Panc1 (cell line): ENCODE measurements at regions not wholly inside any gene's neighbourhood (a gene's known extent, or its start where the extent isn't known, plus 50 kb on each side); places are given as distances from the start of the nearest gene placed in this dataset.

Experiments used
- ATAC-seq: fragments of 200-7000 bp; cut with Tn5 transposase; 2 replicates; pipeline ENCODE4 v1.9.1; 2020; ENCODE audit warnings: mild to moderate bottlenecking, moderate library complexity
- BruUV-seq: library from RNA; stranded (reverse); fragments of 400-500 nt; replicated peaks from 2 replicates; lab custom pipeline; 2021; lab: Mats Ljungman, UMichigan
- CTCF ChIA-PET: fragments of 300-600 bp; sonication (Branson Sonifier 250); formaldehyde crosslinking; loops from one replicate; lab custom pipeline; 2022; ENCODE audit warnings: antibody characterized with exemption; lab: Charles Lee
- POLR2A ChIA-PET: fragments of 300-600 bp; sonication (Branson Sonifier 250); formaldehyde crosslinking; loops from one replicate; lab custom pipeline; 2022; ENCODE audit warnings: antibody characterized with exemption; lab: Charles Lee
- DNase-seq: peaks from one replicate; pipeline ENCODE4 v3.0.0-alpha.2; 2010; ENCODE audit warnings: low read depth, low spot score
- H3K27ac ChIP-seq: 2 replicates; pipeline ENCODE4 v1.5.1; 2011; ENCODE audit warnings: mild to moderate bottlenecking, low read length, inconsistent platforms
- H3K27me3 ChIP-seq: fragments of 200-500 bp; sonication (Bioruptor generic); 2 replicates; pipeline ENCODE4 v1.6.0; 2014; ENCODE audit warnings: low read length, inconsistent platforms; ENCODE audit not compliant: control insufficient read depth, insufficient read depth
- H3K36me3 ChIP-seq: fragments of 200-500 bp; sonication (Bioruptor generic); 2 replicates; pipeline ENCODE4 v1.5.1; 2014; ENCODE audit warnings: inconsistent platforms, mild to moderate bottlenecking, low read length, moderate library complexity; ENCODE audit not compliant: control insufficient read depth, insufficient read depth
- H3K4me1 ChIP-seq: 2 replicates; pipeline ENCODE4 v1.5.1; 2011; ENCODE audit warnings: inconsistent platforms, mild to moderate bottlenecking, low read length, moderate library complexity; ENCODE audit not compliant: control insufficient read depth, insufficient read depth
- H3K4me3 ChIP-seq, 2 experiments: 2 replicates each; pipeline ENCODE4 v1.5.1; 2011 to 2012; ENCODE audit warnings: low read depth in 2 of 2, low read length in 2 of 2, mild to moderate bottlenecking in 2 of 2, inconsistent platforms in 1 of 2, moderate library complexity in 1 of 2
- H3K9me3 ChIP-seq: fragments of 200-500 bp; sonication (Bioruptor generic); 2 replicates; pipeline ENCODE4 v1.5.1; 2014; ENCODE audit warnings: low read depth, mild to moderate bottlenecking, inconsistent platforms, low read length, moderate library complexity; ENCODE audit not compliant: control insufficient read depth, insufficient read depth
- POLR2AphosphoS5 ChIP-seq: IDR thresholded peaks from 2 replicates; pipeline ENCODE4 v1.6.1; 2012; ENCODE audit warnings: mild to moderate bottlenecking, low read depth, low read length, moderate library complexity
- SIN3A ChIP-seq: IDR thresholded peaks from 2 replicates; pipeline ENCODE4 v1.6.1; 2012; ENCODE audit warnings: low read depth, mild to moderate bottlenecking, low read length, moderate library complexity, borderline replicate concordance; ENCODE audit not compliant: insufficient read depth
- TCF7L2 ChIP-seq: IDR thresholded peaks from 2 replicates; pipeline ENCODE4 v1.6.1; 2011; ENCODE audit warnings: mild to moderate bottlenecking, low read depth, low read length, inconsistent platforms
- in situ Hi-C: cut with HindIII; loops from 2 replicates; pipeline ENCODE4 v1.10.0; 2016; ENCODE audit warnings: low sequenced_read_pairs, low pct_unique_long_range_greater_than_20kb
- intact Hi-C: fragments of 100-400 bp; cut with micrococcal nuclease; formaldehyde crosslinking; loops from one replicate; pipeline ENCODE4 v1.10.0; 2022; ENCODE audit not compliant: unreplicated experiment
- TF ChIP-seq, protein P1 (sequence below), 2 experiments: IDR thresholded peaks; 2 replicates each; pipeline ENCODE4 v1.6.1; 2011 to 2012; ENCODE audit warnings: low read depth in 2 of 2, control low read depth in 1 of 2, low read length in 1 of 2, mild to moderate bottlenecking in 1 of 2, moderate library complexity in 1 of 2; ENCODE audit not compliant: insufficient read depth in 1 of 2
- TF ChIP-seq, protein P2 (sequence below): fragments of 450-650 bp; IDR thresholded peaks from 2 replicates; pipeline ENCODE4 v1.5.1; 2017; ENCODE audit warnings: mild to moderate bottlenecking

DNA sequence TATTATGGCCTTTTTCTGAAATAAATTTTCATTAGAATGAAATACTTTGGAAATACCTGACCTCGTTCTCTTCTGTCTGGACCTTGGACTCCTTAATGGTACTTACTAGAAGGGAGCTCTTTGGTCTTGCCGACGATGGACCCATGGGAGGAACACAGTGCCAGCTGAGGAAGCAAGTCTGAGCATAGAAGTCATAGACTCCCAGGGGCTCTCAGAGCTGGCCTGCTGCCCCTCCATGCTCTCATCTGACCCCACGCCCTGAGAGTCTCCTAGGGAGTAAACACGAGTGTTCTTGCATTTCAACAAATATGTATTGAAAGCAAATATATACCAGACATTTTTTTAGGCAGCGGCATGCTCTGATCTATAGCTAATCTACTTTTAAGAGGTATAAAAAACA lies 87.8 kb downstream of the PLEKHG1 start:
- intact Hi-C loops = no loop called here

DNA sequence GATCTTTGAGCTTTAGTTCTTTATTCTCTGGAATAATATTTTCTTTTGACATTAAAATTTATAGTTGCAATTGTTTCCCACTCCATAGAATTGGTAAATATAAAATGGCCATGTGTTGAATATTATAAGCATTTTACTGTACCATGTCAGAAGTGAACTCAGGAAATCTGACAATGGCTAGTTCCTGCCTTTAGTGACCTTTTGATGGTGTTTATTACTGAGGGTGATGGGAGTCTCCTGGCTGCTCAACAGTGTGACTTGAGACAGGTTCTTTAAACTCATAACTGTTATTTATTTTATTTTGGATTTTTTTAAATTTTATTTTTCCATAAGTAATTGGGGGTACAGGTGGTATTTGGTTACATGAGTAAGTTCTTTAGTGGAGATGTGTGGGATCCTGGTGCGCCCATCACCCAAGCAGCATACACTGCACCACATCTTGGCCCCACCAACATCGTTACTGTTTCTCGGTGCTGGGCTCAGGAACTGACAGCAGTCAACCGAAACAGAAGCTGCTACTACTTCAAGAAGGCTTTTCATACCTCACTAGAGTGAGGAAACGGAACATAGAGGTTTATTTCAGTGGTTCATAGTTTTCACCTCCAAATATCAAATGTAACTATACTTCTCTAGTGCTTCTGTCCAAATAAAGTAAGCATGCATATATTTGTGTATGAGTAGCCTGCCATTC lies 90.4 kb downstream of the PLEKHG1 start:
- ChIA-PET POLR2A (interaction anchor here (0.7 kb wide), 1 partner anchor 8 kb away, joined by 5 read pairs; no protein-coding TSS in a partner anchor), CTCF (no interaction called here)
- BruUV-seq = no TSS peak
- Histone ChIP-seq H3K9me3 (no peaks in the 10 kb centered on the region), H3K27me3 (no peaks in the 10 kb centered on the region), H3K27ac (no peak overlapping the region), H3K4me1 (no peaks in the 10 kb centered on the region), H3K36me3 (no peaks in the 10 kb centered on the region), H3K4me3 (no peak overlapping the region)
- intact Hi-C loops (no loop called here), in situ Hi-C loops (no loop called here)
- no peak for DNase-seq
- no peak for TF ChIP-seq SIN3A
- no peak for TF ChIP-seq POLR2AphosphoS5
- TF ChIP-seq, protein P1, sequence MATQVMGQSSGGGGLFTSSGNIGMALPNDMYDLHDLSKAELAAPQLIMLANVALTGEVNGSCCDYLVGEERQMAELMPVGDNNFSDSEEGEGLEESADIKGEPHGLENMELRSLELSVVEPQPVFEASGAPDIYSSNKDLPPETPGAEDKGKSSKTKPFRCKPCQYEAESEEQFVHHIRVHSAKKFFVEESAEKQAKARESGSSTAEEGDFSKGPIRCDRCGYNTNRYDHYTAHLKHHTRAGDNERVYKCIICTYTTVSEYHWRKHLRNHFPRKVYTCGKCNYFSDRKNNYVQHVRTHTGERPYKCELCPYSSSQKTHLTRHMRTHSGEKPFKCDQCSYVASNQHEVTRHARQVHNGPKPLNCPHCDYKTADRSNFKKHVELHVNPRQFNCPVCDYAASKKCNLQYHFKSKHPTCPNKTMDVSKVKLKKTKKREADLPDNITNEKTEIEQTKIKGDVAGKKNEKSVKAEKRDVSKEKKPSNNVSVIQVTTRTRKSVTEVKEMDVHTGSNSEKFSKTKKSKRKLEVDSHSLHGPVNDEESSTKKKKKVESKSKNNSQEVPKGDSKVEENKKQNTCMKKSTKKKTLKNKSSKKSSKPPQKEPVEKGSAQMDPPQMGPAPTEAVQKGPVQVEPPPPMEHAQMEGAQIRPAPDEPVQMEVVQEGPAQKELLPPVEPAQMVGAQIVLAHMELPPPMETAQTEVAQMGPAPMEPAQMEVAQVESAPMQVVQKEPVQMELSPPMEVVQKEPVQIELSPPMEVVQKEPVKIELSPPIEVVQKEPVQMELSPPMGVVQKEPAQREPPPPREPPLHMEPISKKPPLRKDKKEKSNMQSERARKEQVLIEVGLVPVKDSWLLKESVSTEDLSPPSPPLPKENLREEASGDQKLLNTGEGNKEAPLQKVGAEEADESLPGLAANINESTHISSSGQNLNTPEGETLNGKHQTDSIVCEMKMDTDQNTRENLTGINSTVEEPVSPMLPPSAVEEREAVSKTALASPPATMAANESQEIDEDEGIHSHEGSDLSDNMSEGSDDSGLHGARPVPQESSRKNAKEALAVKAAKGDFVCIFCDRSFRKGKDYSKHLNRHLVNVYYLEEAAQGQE (IDR thresholded peaks at IDR 0.05; ENCODE audit: insufficient read depth in 1 of 2, low read depth in 2 of 2, low read length in 1 of 2) = no peak
- no peak for TF ChIP-seq TCF7L2
- TF ChIP-seq, protein P2, sequence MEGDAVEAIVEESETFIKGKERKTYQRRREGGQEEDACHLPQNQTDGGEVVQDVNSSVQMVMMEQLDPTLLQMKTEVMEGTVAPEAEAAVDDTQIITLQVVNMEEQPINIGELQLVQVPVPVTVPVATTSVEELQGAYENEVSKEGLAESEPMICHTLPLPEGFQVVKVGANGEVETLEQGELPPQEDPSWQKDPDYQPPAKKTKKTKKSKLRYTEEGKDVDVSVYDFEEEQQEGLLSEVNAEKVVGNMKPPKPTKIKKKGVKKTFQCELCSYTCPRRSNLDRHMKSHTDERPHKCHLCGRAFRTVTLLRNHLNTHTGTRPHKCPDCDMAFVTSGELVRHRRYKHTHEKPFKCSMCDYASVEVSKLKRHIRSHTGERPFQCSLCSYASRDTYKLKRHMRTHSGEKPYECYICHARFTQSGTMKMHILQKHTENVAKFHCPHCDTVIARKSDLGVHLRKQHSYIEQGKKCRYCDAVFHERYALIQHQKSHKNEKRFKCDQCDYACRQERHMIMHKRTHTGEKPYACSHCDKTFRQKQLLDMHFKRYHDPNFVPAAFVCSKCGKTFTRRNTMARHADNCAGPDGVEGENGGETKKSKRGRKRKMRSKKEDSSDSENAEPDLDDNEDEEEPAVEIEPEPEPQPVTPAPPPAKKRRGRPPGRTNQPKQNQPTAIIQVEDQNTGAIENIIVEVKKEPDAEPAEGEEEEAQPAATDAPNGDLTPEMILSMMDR = no peak
- ATAC-seq = no peak

More for the DNA sequence above, 87.8 kb downstream of the PLEKHG1 start:
- H3K27me3 ChIP-seq = no peaks in the 10 kb centered on the region
- DNase-seq (no peak), ATAC-seq (no peak)
- no peaks in the 10 kb centered on the region for H3K9me3 ChIP-seq
- H3K36me3 ChIP-seq = no peaks in the 10 kb centered on the region
- CTCF ChIA-PET = no interaction called here
- H3K27ac ChIP-seq = no peak overlapping the region
- BruUV-seq = no TSS peak
- no peaks in the 10 kb centered on the region for H3K4me1 ChIP-seq
- POLR2A ChIA-PET = no interaction called here
- no peak overlapping the region for H3K4me3 ChIP-seq
- TF ChIP-seq TCF7L2 (no peak), POLR2AphosphoS5 (no peak), SIN3A (no peak)
- TF ChIP-seq, protein P2 = no peak
- TF ChIP-seq, protein P1 (IDR thresholded peaks at IDR 0.05; ENCODE audit: insufficient read depth in 1 of 2, low read depth in 2 of 2, low read length in 1 of 2) = no peak
- in situ Hi-C loops = no loop called here
